Panc1 (cell line): ENCODE measurements at regions not wholly inside any gene's neighbourhood (a gene's known extent, or its start where the extent isn't known, plus 50 kb on each side); places are given as distances from the start of the nearest gene placed in this dataset.
"Not testable (repeated sequence)": the region's sequence is repeated elsewhere in the genome, so short reads cannot be mapped to it uniquely, and the experiment has no call there.

Experiments used
- ATAC-seq: fragments of 200-7000 bp; cut with Tn5 transposase; 2 replicates; pipeline ENCODE4 v1.9.1; 2020; ENCODE audit warnings: mild to moderate bottlenecking, moderate library complexity
- BruUV-seq: library from RNA; stranded (reverse); fragments of 400-500 nt; replicated peaks from 2 replicates; lab custom pipeline; 2021; lab: Mats Ljungman, UMichigan
- CTCF ChIA-PET: fragments of 300-600 bp; sonication (Branson Sonifier 250); formaldehyde crosslinking; loops from one replicate; lab custom pipeline; 2022; ENCODE audit warnings: antibody characterized with exemption; lab: Charles Lee
- POLR2A ChIA-PET: fragments of 300-600 bp; sonication (Branson Sonifier 250); formaldehyde crosslinking; loops from one replicate; lab custom pipeline; 2022; ENCODE audit warnings: antibody characterized with exemption; lab: Charles Lee
- DNase-seq: peaks from one replicate; pipeline ENCODE4 v3.0.0-alpha.2; 2010; ENCODE audit warnings: low read depth, low spot score
- H3K27ac ChIP-seq: 2 replicates; pipeline ENCODE4 v1.5.1; 2011; ENCODE audit warnings: mild to moderate bottlenecking, low read length, inconsistent platforms
- H3K27me3 ChIP-seq: fragments of 200-500 bp; sonication (Bioruptor generic); 2 replicates; pipeline ENCODE4 v1.6.0; 2014; ENCODE audit warnings: low read length, inconsistent platforms; ENCODE audit not compliant: control insufficient read depth, insufficient read depth
- H3K36me3 ChIP-seq: fragments of 200-500 bp; sonication (Bioruptor generic); 2 replicates; pipeline ENCODE4 v1.5.1; 2014; ENCODE audit warnings: inconsistent platforms, mild to moderate bottlenecking, low read length, moderate library complexity; ENCODE audit not compliant: control insufficient read depth, insufficient read depth
- H3K4me1 ChIP-seq: 2 replicates; pipeline ENCODE4 v1.5.1; 2011; ENCODE audit warnings: inconsistent platforms, mild to moderate bottlenecking, low read length, moderate library complexity; ENCODE audit not compliant: control insufficient read depth, insufficient read depth
- H3K4me3 ChIP-seq, 2 experiments: 2 replicates each; pipeline ENCODE4 v1.5.1; 2011 to 2012; ENCODE audit warnings: low read depth in 2 of 2, low read length in 2 of 2, mild to moderate bottlenecking in 2 of 2, inconsistent platforms in 1 of 2, moderate library complexity in 1 of 2
- H3K9me3 ChIP-seq: fragments of 200-500 bp; sonication (Bioruptor generic); 2 replicates; pipeline ENCODE4 v1.5.1; 2014; ENCODE audit warnings: low read depth, mild to moderate bottlenecking, inconsistent platforms, low read length, moderate library complexity; ENCODE audit not compliant: control insufficient read depth, insufficient read depth
- POLR2AphosphoS5 ChIP-seq: IDR thresholded peaks from 2 replicates; pipeline ENCODE4 v1.6.1; 2012; ENCODE audit warnings: mild to moderate bottlenecking, low read depth, low read length, moderate library complexity
- SIN3A ChIP-seq: IDR thresholded peaks from 2 replicates; pipeline ENCODE4 v1.6.1; 2012; ENCODE audit warnings: low read depth, mild to moderate bottlenecking, low read length, moderate library complexity, borderline replicate concordance; ENCODE audit not compliant: insufficient read depth
- TCF7L2 ChIP-seq: IDR thresholded peaks from 2 replicates; pipeline ENCODE4 v1.6.1; 2011; ENCODE audit warnings: mild to moderate bottlenecking, low read depth, low read length, inconsistent platforms
- in situ Hi-C: cut with HindIII; loops from 2 replicates; pipeline ENCODE4 v1.10.0; 2016; ENCODE audit warnings: low sequenced_read_pairs, low pct_unique_long_range_greater_than_20kb
- intact Hi-C: fragments of 100-400 bp; cut with micrococcal nuclease; formaldehyde crosslinking; loops from one replicate; pipeline ENCODE4 v1.10.0; 2022; ENCODE audit not compliant: unreplicated experiment
- TF ChIP-seq, protein P1 (sequence below): fragments of 450-650 bp; IDR thresholded peaks from 2 replicates; pipeline ENCODE4 v1.5.1; 2017; ENCODE audit warnings: mild to moderate bottlenecking
- TF ChIP-seq, protein P2 (sequence below), 2 experiments: IDR thresholded peaks; 2 replicates each; pipeline ENCODE4 v1.6.1; 2011 to 2012; ENCODE audit warnings: low read depth in 2 of 2, control low read depth in 1 of 2, low read length in 1 of 2, mild to moderate bottlenecking in 1 of 2, moderate library complexity in 1 of 2; ENCODE audit not compliant: insufficient read depth in 1 of 2

DNA sequence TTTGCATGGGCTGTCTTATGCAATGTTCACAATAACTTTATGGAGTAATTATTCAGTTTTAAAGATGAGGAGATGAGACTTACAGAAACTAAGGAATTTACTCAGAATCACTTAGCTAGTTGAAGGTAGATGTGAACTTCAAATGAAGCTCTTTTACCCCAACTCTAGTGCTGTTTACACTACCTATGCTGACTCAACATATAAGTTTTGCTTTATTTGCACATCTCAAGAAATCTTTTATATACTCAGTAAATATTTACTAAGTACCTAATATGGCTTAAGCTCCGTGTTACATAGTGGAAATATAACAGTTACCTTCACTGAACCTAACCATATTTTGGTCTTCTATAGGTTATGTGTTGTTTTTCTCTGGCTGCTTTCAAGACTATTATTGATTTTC, 293.2 kb downstream of the ANXA1 start:
- H3K4me1 ChIP-seq = no peaks in the 10 kb centered on the region
- no peaks in the 10 kb centered on the region for H3K36me3 ChIP-seq
- intact Hi-C loops (no loop called here), in situ Hi-C loops (no loop called here)
- DNase-seq = no peak
- H3K27ac ChIP-seq = no peak overlapping the region
- no peak for ATAC-seq
- TF ChIP-seq SIN3A = no peak
- no peak for TF ChIP-seq TCF7L2
- TF ChIP-seq, protein P1, sequence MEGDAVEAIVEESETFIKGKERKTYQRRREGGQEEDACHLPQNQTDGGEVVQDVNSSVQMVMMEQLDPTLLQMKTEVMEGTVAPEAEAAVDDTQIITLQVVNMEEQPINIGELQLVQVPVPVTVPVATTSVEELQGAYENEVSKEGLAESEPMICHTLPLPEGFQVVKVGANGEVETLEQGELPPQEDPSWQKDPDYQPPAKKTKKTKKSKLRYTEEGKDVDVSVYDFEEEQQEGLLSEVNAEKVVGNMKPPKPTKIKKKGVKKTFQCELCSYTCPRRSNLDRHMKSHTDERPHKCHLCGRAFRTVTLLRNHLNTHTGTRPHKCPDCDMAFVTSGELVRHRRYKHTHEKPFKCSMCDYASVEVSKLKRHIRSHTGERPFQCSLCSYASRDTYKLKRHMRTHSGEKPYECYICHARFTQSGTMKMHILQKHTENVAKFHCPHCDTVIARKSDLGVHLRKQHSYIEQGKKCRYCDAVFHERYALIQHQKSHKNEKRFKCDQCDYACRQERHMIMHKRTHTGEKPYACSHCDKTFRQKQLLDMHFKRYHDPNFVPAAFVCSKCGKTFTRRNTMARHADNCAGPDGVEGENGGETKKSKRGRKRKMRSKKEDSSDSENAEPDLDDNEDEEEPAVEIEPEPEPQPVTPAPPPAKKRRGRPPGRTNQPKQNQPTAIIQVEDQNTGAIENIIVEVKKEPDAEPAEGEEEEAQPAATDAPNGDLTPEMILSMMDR = no peak
- TF ChIP-seq, protein P2, sequence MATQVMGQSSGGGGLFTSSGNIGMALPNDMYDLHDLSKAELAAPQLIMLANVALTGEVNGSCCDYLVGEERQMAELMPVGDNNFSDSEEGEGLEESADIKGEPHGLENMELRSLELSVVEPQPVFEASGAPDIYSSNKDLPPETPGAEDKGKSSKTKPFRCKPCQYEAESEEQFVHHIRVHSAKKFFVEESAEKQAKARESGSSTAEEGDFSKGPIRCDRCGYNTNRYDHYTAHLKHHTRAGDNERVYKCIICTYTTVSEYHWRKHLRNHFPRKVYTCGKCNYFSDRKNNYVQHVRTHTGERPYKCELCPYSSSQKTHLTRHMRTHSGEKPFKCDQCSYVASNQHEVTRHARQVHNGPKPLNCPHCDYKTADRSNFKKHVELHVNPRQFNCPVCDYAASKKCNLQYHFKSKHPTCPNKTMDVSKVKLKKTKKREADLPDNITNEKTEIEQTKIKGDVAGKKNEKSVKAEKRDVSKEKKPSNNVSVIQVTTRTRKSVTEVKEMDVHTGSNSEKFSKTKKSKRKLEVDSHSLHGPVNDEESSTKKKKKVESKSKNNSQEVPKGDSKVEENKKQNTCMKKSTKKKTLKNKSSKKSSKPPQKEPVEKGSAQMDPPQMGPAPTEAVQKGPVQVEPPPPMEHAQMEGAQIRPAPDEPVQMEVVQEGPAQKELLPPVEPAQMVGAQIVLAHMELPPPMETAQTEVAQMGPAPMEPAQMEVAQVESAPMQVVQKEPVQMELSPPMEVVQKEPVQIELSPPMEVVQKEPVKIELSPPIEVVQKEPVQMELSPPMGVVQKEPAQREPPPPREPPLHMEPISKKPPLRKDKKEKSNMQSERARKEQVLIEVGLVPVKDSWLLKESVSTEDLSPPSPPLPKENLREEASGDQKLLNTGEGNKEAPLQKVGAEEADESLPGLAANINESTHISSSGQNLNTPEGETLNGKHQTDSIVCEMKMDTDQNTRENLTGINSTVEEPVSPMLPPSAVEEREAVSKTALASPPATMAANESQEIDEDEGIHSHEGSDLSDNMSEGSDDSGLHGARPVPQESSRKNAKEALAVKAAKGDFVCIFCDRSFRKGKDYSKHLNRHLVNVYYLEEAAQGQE (IDR thresholded peaks at IDR 0.05; ENCODE audit: insufficient read depth in 1 of 2, low read depth in 2 of 2, low read length in 1 of 2) = no peak
- TF ChIP-seq POLR2AphosphoS5 = no peak
- CTCF ChIA-PET = no interaction called here
- no peak overlapping the region for H3K4me3 ChIP-seq
- H3K9me3 ChIP-seq = no peaks in the 10 kb centered on the region
- no peaks in the 10 kb centered on the region for H3K27me3 ChIP-seq
- POLR2A ChIA-PET = no interaction called here
- BruUV-seq = no TSS peak

DNA sequence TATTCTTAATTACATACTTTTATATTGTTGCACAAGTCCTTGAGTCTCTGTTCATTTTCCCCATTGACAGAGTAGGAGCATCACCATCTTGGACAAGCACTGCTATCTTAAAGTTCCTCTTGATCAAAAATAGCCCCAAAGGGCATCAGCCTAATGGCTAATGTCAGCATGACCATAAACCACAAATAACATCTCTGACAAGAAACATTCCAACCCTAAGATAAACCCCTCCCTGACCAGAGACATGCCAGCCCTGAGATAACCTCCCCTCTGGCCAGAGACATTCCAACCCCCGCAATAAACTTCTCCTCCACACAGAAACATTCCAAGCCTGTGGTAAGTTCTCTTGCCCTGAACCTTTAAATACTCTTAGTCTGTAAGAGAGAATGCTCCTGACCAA, 293.7 kb downstream of the ANXA1 start:
- H3K4me3 ChIP-seq, H3K27me3 ChIP-seq, H3K27ac ChIP-seq, DNase-seq, ATAC-seq, POLR2A ChIA-PET, BruUV-seq, CTCF ChIA-PET, H3K4me1 ChIP-seq, H3K36me3 ChIP-seq, in situ Hi-C loops, intact Hi-C loops, H3K9me3 ChIP-seq: not testable (repeated sequence)

DNA sequence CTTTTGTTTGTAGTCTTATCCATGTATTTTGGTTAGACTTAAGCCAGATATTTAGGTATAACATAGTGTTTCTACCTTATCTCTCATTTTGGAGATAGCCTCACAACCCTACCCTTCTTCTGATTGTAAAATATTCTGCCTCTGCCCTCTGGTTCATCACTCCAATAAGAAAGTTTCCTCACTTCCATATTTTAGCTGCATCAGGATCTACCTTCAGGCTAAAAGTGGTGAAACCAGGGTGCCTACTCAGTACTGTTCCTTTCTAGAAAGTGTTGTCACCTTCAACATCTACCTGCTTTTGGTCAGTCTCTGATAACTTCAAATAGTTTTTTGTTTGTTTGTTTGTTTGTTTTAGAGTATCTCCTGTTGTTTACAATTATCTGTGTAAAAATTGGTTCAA, 294.6 kb downstream of the ANXA1 start:
- Histone ChIP-seq H3K9me3 (no peaks in the 10 kb centered on the region), H3K4me3 (no peak overlapping the region), H3K27me3 (no peaks in the 10 kb centered on the region), H3K4me1 (no peaks in the 10 kb centered on the region), H3K27ac (no peak overlapping the region), H3K36me3 (no peaks in the 10 kb centered on the region)
- BruUV-seq = no TSS peak
- DNase-seq (no peak), ATAC-seq (no peak)
- ChIA-PET POLR2A (no interaction called here), CTCF (no interaction called here)
- TF ChIP-seq POLR2AphosphoS5 = no peak
- TF ChIP-seq, protein P2 (IDR thresholded peaks at IDR 0.05; ENCODE audit: insufficient read depth in 1 of 2, low read depth in 2 of 2, low read length in 1 of 2) = no peak
- TF ChIP-seq TCF7L2 = no peak
- TF ChIP-seq SIN3A = no peak
- TF ChIP-seq, protein P1 = no peak
- intact Hi-C loops (no loop called here), in situ Hi-C loops (no loop called here)
